ENCODE measurements at regions not wholly inside any gene's neighbourhood (a gene's known extent, or its start where the extent isn't known, plus 50 kb on each side); places are given as distances from the start of the nearest gene placed in this dataset.
"Not testable (repeated sequence)": the region's sequence is repeated elsewhere in the genome, so short reads cannot be mapped to it uniquely, and the experiment has no call there.

- not testable (repeated sequence) for DNase-seq (ENCODE audit: low read depth in 4 of 4, low spot score in 3 of 4)
Measured at GRCh38 chr2:146405402-146406309, 1439.2 kb upstream of the ACVR2A start.

DNA sequence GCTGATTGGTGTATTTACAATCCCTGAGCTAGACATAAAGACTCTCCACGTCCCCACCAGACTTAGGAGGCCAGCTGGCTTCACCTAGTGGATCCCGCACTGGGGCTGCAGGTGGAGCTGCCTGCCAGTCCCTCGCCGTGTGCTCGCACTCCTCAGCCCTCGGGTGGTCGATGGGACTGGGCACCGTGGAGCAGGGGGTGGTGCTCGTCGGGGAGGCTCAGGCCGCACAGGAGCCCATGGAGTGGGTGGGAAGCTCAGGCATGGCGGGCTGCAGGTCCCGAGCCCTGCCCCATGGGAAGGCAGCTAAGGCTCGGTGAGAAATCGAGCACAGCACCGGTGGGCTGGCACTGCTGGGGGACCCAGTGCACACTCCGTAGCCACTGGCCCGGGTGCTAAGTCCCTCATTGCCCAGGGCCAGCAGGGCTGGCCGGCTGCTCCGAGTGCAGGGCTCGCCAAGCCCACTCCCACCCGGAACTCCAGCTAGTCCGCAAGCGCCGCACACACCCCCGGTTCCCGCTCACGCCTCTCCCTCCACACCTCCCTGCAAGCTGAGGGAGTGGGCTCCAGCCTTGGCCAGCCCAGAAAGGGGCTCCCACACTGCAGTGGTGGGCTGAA, 1441.2 kb upstream of the ACVR2A start:
- DNase-seq (ENCODE audit: low read depth in 4 of 4, low spot score in 3 of 4): not testable (repeated sequence)

GRCh38 chr2:146392631-146393030, 1452.2 kb upstream of the ACVR2A start:
- no peak for DNase-seq (ENCODE audit: low read depth in 4 of 4, low spot score in 3 of 4)

- DNase-seq (ENCODE audit: low read depth in 4 of 4, low spot score in 3 of 4): no peak
Measured at GRCh38 chr2:146392186-146392585, 1452.6 kb upstream of the ACVR2A start.

GRCh38 chr2:146388757-146389156, 1456.1 kb upstream of the ACVR2A start:
- no peak for DNase-seq (ENCODE audit: low read depth in 4 of 4, low spot score in 3 of 4)

- DNase-seq (ENCODE audit: low read depth in 4 of 4, low spot score in 3 of 4): no peak
Measured at GRCh38 chr2:146386096-146386495, 1458.7 kb upstream of the ACVR2A start.

DNA sequence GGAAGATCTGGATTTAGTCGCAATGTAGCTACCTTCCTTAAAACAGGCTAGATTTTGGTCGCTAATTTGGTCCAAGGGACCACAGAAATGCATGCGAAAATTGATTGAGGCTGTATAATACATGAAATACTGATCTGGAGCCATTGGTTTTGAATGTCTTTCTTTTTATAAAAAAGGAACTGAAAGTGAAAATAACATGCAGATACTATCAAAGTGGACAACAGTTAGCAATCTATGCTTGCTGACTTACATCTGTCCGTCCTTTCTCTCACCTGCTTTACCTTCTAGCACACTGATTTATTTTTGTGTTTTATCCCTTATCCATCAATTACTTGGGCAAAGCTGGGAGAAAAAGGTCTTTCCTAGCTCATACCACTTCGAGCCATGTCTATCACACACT, 1459.8 kb upstream of the ACVR2A start:
- DNase-seq (ENCODE audit: low read depth in 4 of 4, low spot score in 3 of 4): no peak

- no peak for DNase-seq (ENCODE audit: low read depth in 4 of 4, low spot score in 3 of 4)
Measured at GRCh38 chr2:146376511-146377064, 1468.2 kb upstream of the ACVR2A start.

DNA sequence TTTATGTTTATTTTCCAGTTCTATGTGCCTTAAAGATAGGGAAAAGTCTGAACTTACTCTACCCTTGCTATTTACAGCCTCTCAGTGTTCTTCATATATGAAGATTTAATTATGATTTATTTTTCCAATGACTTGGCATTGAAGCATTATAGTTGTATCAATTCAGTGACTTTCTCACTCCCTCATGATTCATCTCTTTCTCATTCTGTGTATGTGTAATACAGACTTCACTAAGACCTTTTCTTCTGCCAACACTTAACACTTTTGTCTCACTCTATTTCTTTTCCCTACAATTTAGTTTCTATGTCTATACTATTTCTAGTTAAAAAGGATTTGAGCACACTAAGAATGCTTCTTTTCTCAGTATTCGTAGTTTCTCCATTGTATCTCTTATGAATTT, 1470.3 kb upstream of the ACVR2A start:
- no peak for DNase-seq (ENCODE audit: low read depth in 4 of 4, low spot score in 3 of 4)

DNA sequence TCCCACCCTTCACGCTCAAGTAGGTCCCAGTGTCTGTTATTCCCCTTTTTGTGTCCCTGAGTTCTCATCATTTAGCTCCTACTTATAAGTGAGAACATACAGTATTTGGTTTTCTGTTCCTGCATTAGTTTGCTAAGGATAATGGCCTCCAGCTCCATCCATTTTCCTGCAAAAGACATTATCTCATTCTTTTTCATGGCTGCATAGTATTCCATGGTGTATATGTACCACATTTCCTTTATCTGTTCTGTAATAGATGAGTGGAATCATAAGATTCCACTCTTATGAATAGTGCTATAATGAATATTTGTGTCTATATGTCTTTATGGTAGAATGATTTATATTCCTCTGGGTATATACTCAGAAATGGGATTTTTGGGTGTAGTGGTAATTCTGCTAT, 1473.5 kb upstream of the ACVR2A start:
- DNase-seq (ENCODE audit: low read depth in 4 of 4, low spot score in 3 of 4): not testable (repeated sequence)

DNA sequence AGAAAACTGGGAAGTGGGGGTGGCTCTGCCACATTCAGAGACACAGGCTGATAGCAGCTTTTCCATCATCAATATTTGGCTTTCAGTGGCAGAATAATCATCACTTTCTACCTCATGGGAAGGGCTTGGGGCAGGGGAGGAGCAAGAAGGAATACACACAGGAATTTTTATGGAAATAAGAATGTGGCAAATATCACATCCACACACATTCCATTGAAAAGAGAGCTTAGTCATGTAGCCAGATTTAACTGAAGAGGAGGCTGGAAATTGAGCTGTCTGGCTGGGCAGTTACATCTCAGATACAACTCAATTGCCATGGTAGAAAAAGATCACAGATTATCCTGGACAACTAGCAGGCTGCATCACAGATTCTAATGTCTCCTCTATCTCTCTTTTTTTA, 1474.0 kb upstream of the ACVR2A start:
- no peak for DNase-seq (ENCODE audit: low read depth in 4 of 4, low spot score in 3 of 4)

- DNase-seq (ENCODE audit: low read depth in 4 of 4, low spot score in 3 of 4): no peak
Measured at GRCh38 chr2:146366276-146366675, 1478.6 kb upstream of the ACVR2A start.

DNA sequence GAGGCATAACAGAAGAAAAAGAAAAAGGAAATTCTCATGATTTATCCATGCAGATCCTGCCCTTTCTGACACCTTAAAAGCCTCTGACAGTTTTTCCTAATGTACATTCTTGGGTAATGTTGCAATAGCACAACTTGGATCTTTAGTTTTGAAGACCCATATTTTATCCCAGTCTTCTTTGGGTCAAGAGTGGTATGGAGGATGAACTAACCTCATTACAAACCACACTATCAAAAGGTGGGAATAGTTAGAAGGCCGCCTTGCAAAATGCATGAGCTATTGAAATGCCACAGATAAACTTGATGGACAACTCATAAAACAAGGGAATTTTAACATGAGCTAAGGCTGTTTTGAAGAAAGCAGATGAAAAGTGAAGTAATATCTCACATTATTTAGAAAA, 1479.8 kb upstream of the ACVR2A start:
- no peak for DNase-seq (ENCODE audit: low read depth in 4 of 4, low spot score in 3 of 4)

- DNase-seq (ENCODE audit: low read depth in 4 of 4, low spot score in 3 of 4): no peak
Measured at GRCh38 chr2:146363731-146364130, 1481.1 kb upstream of the ACVR2A start.

DNA sequence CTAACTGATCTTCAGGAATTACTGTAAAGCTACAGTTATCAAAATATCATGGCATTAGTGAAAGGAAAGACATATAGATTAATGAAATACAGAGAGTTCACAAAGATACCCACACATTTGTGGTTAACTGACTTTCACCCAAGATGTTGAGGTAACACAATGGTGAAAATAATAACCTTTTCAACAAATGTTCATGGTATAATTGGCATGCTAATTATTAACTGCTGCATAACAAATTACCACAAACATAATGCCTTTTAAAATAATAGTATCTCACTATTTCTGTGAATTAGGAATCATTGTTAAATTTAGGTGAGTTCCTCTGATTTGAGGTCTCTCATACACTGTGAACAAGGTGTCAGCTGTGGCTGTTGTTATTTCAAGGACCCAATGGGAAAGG, 1493.1 kb upstream of the ACVR2A start:
- no peak for DNase-seq (ENCODE audit: low read depth in 4 of 4, low spot score in 3 of 4)

GRCh38 chr2:146349334-146349733, 1495.5 kb upstream of the ACVR2A start:
- no peak for DNase-seq (ENCODE audit: low read depth in 4 of 4, low spot score in 3 of 4)

DNA sequence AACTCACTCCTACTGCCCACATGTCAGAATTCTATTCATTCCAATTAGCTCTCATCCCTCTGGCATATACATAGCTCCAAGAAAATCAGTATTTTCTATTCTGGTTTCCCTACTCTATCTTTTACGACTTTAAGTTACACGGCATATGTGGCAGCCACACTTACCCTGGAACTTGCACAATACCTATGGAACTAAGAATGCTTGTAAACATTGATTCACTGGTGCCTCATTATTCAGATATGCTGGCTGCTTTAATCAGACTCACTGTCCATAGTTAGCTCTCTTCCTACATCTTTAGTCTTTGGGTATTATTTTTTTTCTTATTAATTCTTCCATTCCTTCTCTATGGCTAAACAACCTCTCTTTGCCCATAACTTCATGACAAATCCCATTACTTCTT, 1519.9 kb upstream of the ACVR2A start:
- DNase-seq (ENCODE audit: low read depth in 4 of 4, low spot score in 3 of 4): no peak

- no peak for DNase-seq (ENCODE audit: low read depth in 4 of 4, low spot score in 3 of 4)
Measured at GRCh38 chr2:146323564-146323963, 1521.3 kb upstream of the ACVR2A start.

- DNase-seq (ENCODE audit: low read depth in 4 of 4, low spot score in 3 of 4): peak in 1 of 4 donors; percentile 30
Measured at GRCh38 chr2:146321175-146321574, 1523.7 kb upstream of the ACVR2A start.

GRCh38 chr2:146317959-146318358, 1526.9 kb upstream of the ACVR2A start:
- no peak for DNase-seq (ENCODE audit: low read depth in 4 of 4, low spot score in 3 of 4)

GRCh38 chr2:146312899-146313298, 1531.9 kb upstream of the ACVR2A start:
- no peak for DNase-seq (ENCODE audit: low read depth in 4 of 4, low spot score in 3 of 4)

- DNase-seq (ENCODE audit: low read depth in 4 of 4, low spot score in 3 of 4): no peak
Measured at GRCh38 chr2:146305164-146305563, 1539.7 kb upstream of the ACVR2A start.
